ENCODE measurements at regions not wholly inside any gene's neighbourhood (a gene's known extent, or its start where the extent isn't known, plus 50 kb on each side); places are given as distances from the start of the nearest gene placed in this dataset.

DNA sequence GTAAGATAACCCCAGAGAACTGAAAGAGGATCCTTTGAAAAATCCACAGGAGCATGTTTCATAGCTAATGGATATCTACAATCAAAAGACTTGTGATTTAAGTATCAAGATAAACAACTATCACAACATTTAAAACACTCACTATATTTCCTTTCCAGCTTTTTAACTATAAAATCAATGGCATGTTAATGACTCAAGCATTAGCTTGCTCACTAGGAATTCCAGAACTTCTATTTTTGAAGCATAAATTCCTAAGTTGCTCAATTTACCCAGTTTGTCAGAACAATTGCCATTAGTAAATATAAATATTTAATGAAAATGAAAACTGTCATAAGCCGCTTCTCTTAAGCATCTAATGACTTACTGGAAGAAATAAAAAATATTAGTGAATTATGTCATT lies 355.3 kb downstream of the PRELID2 start:
- BruUV-seq (replicated peaks): no TSS peak
- peak overlapping the region; percentile 94; the same call in 1 of the 2 replicates for H3K18ac ChIP-seq (ENCODE audit: low read depth, low read length)
- peak overlapping the region; percentile 98; the same call in 1 of the 2 replicates for H4K5ac ChIP-seq (ENCODE audit: low read depth, low read length)
- no peaks in the 10 kb centered on the region for H3K27me3 ChIP-seq (ENCODE audit: control insufficient read depth, insufficient read depth, low read length)
- peak overlapping the region; percentile 96; the same call in 1 of the 2 replicates for H3K4ac ChIP-seq (ENCODE audit: low read depth, low read length)
- peak overlapping the region; percentile 85 for H2BK5ac ChIP-seq (ENCODE audit: low read depth, low read length, poor library complexity, severe bottlenecking)
- H3K23ac ChIP-seq (ENCODE audit: low read depth, low read length): no peak overlapping the region; the same call in 1 of the 2 replicates
- H3K14ac ChIP-seq (replicated peaks; ENCODE audit: low read depth, low read length): peak overlapping the region; percentile 74; the same call in 1 of the 2 replicates
- ChIA-PET CTCF (no interaction called here), POLR2A (ENCODE audit: unreplicated experiment) (no interaction called here)
- dilution Hi-C loops (cut with HindIII; ENCODE audit: low sequenced_read_pairs, unreplicated experiment) (no loop called here), in situ Hi-C loops (cut with MboI; ENCODE audit: low sequenced_read_pairs) (no loop called here), intact Hi-C loops (cut with micrococcal nuclease) (loop anchor here (5.0 to 10.0 kb wide), 3 partner anchors 107 to 345 kb away; no protein-coding TSS in a partner anchor)
- no peak overlapping the region for H2AFZ ChIP-seq (replicated peaks; ENCODE audit: low read length, poor library complexity)
- H3K36me3 ChIP-seq (ENCODE audit: control insufficient read depth, insufficient read depth, low read length): no peaks in the 10 kb centered on the region
- TF ChIP-seq CEBPB (IDR thresholded peaks at IDR 0.05; ENCODE audit: low read depth, low read length) (peak; percentile 69), MAFK (IDR thresholded peaks at IDR 0.05; ENCODE audit: low read depth, low read length) (no peak)
- peak overlapping the region; percentile 92; the same call in 1 of the 2 replicates for H4K91ac ChIP-seq (ENCODE audit: insufficient read depth, low read depth, low read length)
- no peak overlapping the region for H2AK9ac ChIP-seq (replicated peaks; ENCODE audit: low read depth, low read length, poor library complexity)
- H3K4me1 ChIP-seq (ENCODE audit: control insufficient read depth, insufficient read depth, low read length): peaks cover 11% of the 10 kb centered on the region
- no peak overlapping the region for H2AK5ac ChIP-seq (ENCODE audit: low read depth, low read length)
- H2BK20ac ChIP-seq (ENCODE audit: low read depth, low read length): no peak overlapping the region
- H2BK120ac ChIP-seq (ENCODE audit: low read depth, low read length): peak overlapping the region; percentile 95; the same call in 1 of the 2 replicates
- H4K8ac ChIP-seq (ENCODE audit: low read depth in 2 of 2, low read length in 2 of 2): peak overlapping the region in 1 of 2 experiments; percentile 81; a peak in 2 of 4 replicates
- no peak overlapping the region for H2BK15ac ChIP-seq (ENCODE audit: low read depth, low read length)
- H3K4me2 ChIP-seq (ENCODE audit: low read depth, low read length): peak overlapping the region; percentile 57; the same call in 1 of the 2 replicates
- no CpG with 5 or more reads among the region's 1 CpG for WGBS, 2 experiments (ENCODE audit: extremely low coverage in 2 of 2, insufficient read length in 1 of 2)
- peak; percentile 56 for DNase-seq
- no peak overlapping the region for H3K27ac ChIP-seq (ENCODE audit: insufficient read depth, low read length)
- H3K79me1 ChIP-seq (ENCODE audit: low read depth in 1 of 2, low read length in 2 of 2): no peaks in the 10 kb centered on the region
- H3K56ac ChIP-seq (ENCODE audit: extremely low read depth, insufficient read depth, low read length): peak overlapping the region; percentile 18; the same call in 1 of the 2 replicates
- ATAC-seq (ENCODE audit: low read depth): peak; percentile 55
- H3K9ac ChIP-seq (ENCODE audit: low read depth, low read length): no peak overlapping the region
- no peak overlapping the region for H3K4me3 ChIP-seq (ENCODE audit: insufficient read depth, low read depth, low read length)
- H4K20me1 ChIP-seq (ENCODE audit: insufficient read depth, low read length): no peaks in the 10 kb centered on the region
- H3K9me1 ChIP-seq (ENCODE audit: insufficient read depth, low read length): peaks cover 9% of the 10 kb centered on the region
- no peaks in the 10 kb centered on the region for H3K9me3 ChIP-seq (ENCODE audit: control insufficient read depth, insufficient read depth, low read length)

Data from IMR-90 (cell line).